Stomach (tissue), 8 donors: ENCODE measurements at regions not wholly inside any gene's neighbourhood (a gene's known extent, or its start where the extent isn't known, plus 50 kb on each side); places are given as distances from the start of the nearest gene placed in this dataset.

Source experiments
- DNase-seq, 2 donors: peaks; one replicate each; pipeline versions ENCODE4 v3.0.0 to v3.0.0-alpha.2; 2013 to 2019
- H3K27ac ChIP-seq, 5 donors: fragments of 200-600 bp in 4 of 5; sonication (generic) in 4 of 5; one replicate each; pipeline ENCODE4 v1.5.1; 2013 to 2019; ENCODE audit warnings: mild to moderate bottlenecking in 1 of 5, moderate library complexity in 1 of 5
- H3K27me3 ChIP-seq, 3 donors: fragments of 200-600 bp; sonication (generic); one replicate each; pipeline ENCODE4 v1.5.1; 2017 to 2019; ENCODE audit warnings: mixed run types in 1 of 3
- H3K36me3 ChIP-seq, 4 donors: fragments of 200-600 bp; sonication (generic); 1 replicate in 3 of 4; 2 replicates in 1 of 4; pipeline ENCODE4 v1.5.1; 2016 to 2019
- H3K4me1 ChIP-seq, 4 donors: fragments of 200-600 bp; sonication (generic); one replicate each; pipeline ENCODE4 v1.5.1; 2016 to 2019
- H3K4me3 ChIP-seq, 4 donors: fragments of 200-600 bp; sonication (generic) in 3 of 4; one replicate each; pipeline ENCODE4 v1.5.1; 2016 to 2019; ENCODE audit warnings: mild to moderate bottlenecking in 1 of 4
- H3K9me3 ChIP-seq, 4 donors: fragments of 200-600 bp; sonication (generic); one replicate each; pipeline ENCODE4 v1.5.1; 2016 to 2019
- CTCF ChIP-seq, 7 experiments: fragments of 450-650 bp in 4 of 7; fragments of 200-600 bp in 3 of 7; sonication (generic) in 3 of 7; IDR thresholded peaks; one replicate each; pipeline ENCODE4 v1.5.1; 2016 to 2019; ENCODE audit warnings: antibody characterized with exemption in 7 of 7, control low read depth in 2 of 7, mild to moderate bottlenecking in 1 of 7
- EP300 ChIP-seq: sonication (generic); formaldehyde crosslinking; IDR thresholded peaks from one replicate; pipeline ENCODE4 v1.6.1; 2017; ENCODE audit warnings: antibody characterized with exemption
- POLR2A ChIP-seq, 4 donors: fragments of 450-650 bp; IDR thresholded peaks; one replicate each; pipeline ENCODE4 v1.6.1; 2016; ENCODE audit warnings: antibody characterized with exemption in 4 of 4, control low read depth in 2 of 4, mild to moderate bottlenecking in 1 of 4, moderate library complexity in 1 of 4
- POLR2AphosphoS5 ChIP-seq, 3 donors: sonication (generic); formaldehyde crosslinking; IDR thresholded peaks; one replicate each; pipeline ENCODE4 v1.6.1; 2016; ENCODE audit warnings: antibody characterized with exemption in 3 of 3
- WGBS, 5 donors: extraction: QIAGEN DNeasy Blood & Tissue Kit in 3 of 5; methylation state at CpG; one replicate each; pipeline versions ENCODE4 v1.1.5 to v1.1.7; 2013 to 2018; 5-methylcytosine and 5-hydroxymethylcytosine counted together
- intact Hi-C: fragments of 100-400 bp; cut with DNase I; formaldehyde crosslinking; loops from one replicate; pipeline ENCODE4 v1.15.1; 2023; ENCODE audit warnings: low total_unique reads
- donor health status: healthy with polysubstance abuse.
- donor health status: Bipolar disorder and iron deficiency.
- donor health status: healthy.

- Histone ChIP-seq H3K4me3 (no peak overlapping the region), H3K27ac (no peak overlapping the region), H3K36me3 (no peaks in the 10 kb centered on the region), H3K27me3 (no peaks in the 10 kb centered on the region), H3K9me3 (no peaks in the 10 kb centered on the region), H3K4me1 (peaks cover 4 to 16% (median 9%) of the 10 kb centered on the region in 4 donors)
- no peak for TF ChIP-seq CTCF (IDR thresholded peaks at IDR 0.05)
- no peak for TF ChIP-seq POLR2A (IDR thresholded peaks at IDR 0.05)
- no peak for TF ChIP-seq EP300
- TF ChIP-seq POLR2AphosphoS5 (IDR thresholded peaks at IDR 0.05): peak in 1 of 3 donors; percentile 69
- DNase-seq: peak; percentile 81 to 90
- intact Hi-C loops: no loop called here
- WGBS, 5 donors: 64 to 81% (median 72%) methylated on average over 4 of the region's 4 CpGs
Observed at GRCh38 chr14:66378712-66379505, 107.3 kb upstream of the CCDC196 start.

- WGBS, 5 donors: 13 to 25% (median 21%) methylated on average over 1 of the region's 1 CpG
- intact Hi-C loops: no loop called here
- no peak overlapping the region for H3K4me3 ChIP-seq
- no peak overlapping the region for H3K27ac ChIP-seq
- TF ChIP-seq POLR2AphosphoS5 (IDR thresholded peaks at IDR 0.05): no peak
- TF ChIP-seq EP300: no peak
- TF ChIP-seq CTCF (IDR thresholded peaks at IDR 0.05): no peak
- TF ChIP-seq POLR2A (IDR thresholded peaks at IDR 0.05): no peak
- DNase-seq: peak; percentile 45 to 60
- H3K27me3 ChIP-seq: no peaks in the 10 kb centered on the region
- peaks cover 4 to 16% (median 9%) of the 10 kb centered on the region in 4 donors for H3K4me1 ChIP-seq
- H3K36me3 ChIP-seq: no peaks in the 10 kb centered on the region
- H3K9me3 ChIP-seq: no peaks in the 10 kb centered on the region
Observed at GRCh38 chr14:66380143-66380542, 106.0 kb upstream of the CCDC196 start.

- no peak for DNase-seq
- Histone ChIP-seq H3K4me3 (no peak overlapping the region), H3K9me3 (no peaks in the 10 kb centered on the region), H3K27me3 (no peaks in the 10 kb centered on the region), H3K4me1 (peaks cover 4 to 16% (median 9%) of the 10 kb centered on the region in 4 donors), H3K27ac (no peak overlapping the region), H3K36me3 (no peaks in the 10 kb centered on the region)
- 57 to 67% (median 64%) methylated on average over 1 of the region's 1 CpG for WGBS, 5 donors
- TF ChIP-seq CTCF (IDR thresholded peaks at IDR 0.05) (no peak), POLR2AphosphoS5 (IDR thresholded peaks at IDR 0.05) (no peak), POLR2A (IDR thresholded peaks at IDR 0.05) (no peak), EP300 (no peak)
- intact Hi-C loops: no loop called here
Observed at GRCh38 chr14:66381755-66382154, 104.4 kb upstream of the CCDC196 start.

- H3K36me3 ChIP-seq: no peaks in the 10 kb centered on the region
- peaks cover 4 to 16% (median 9%) of the 10 kb centered on the region in 4 donors for H3K4me1 ChIP-seq
- WGBS, 5 donors: 59 to 76% (median 67%) methylated on average over 1 of the region's 1 CpG
- H3K4me3 ChIP-seq: no peak overlapping the region
- no peak for TF ChIP-seq EP300
- no peak for TF ChIP-seq POLR2AphosphoS5 (IDR thresholded peaks at IDR 0.05)
- no peak for TF ChIP-seq POLR2A (IDR thresholded peaks at IDR 0.05)
- TF ChIP-seq CTCF (IDR thresholded peaks at IDR 0.05): no peak
- no peak overlapping the region for H3K27ac ChIP-seq
- DNase-seq: no peak
- intact Hi-C loops: no loop called here
- no peaks in the 10 kb centered on the region for H3K9me3 ChIP-seq
- H3K27me3 ChIP-seq: no peaks in the 10 kb centered on the region
Observed at GRCh38 chr14:66383257-66383656, 102.9 kb upstream of the CCDC196 start.
